ENCODE measurements at regions not wholly inside any gene's neighbourhood (a gene's known extent, or its start where the extent isn't known, plus 50 kb on each side); places are given as distances from the start of the nearest gene placed in this dataset.
A peak's percentile ranks its signal among the peaks of the same experiment; 100 is the strongest.

- DNase-seq (ENCODE audit: low spot score), result no peak
Measured at GRCh38 chr10:85547460-85548023, 819.1 kb downstream of the GRID1 start.

GRCh38 chr10:85548034-85548433, 818.6 kb downstream of the GRID1 start:
- peak; percentile 68 for DNase-seq (ENCODE audit: low spot score)
